ENCODE measurements at regions not wholly inside any gene's neighbourhood (a gene's known extent, or its start where the extent isn't known, plus 50 kb on each side); places are given as distances from the start of the nearest gene placed in this dataset.

- no peak for TF ChIP-seq TAF1 (IDR thresholded peaks at IDR 0.05; ENCODE audit: borderline replicate concordance, insufficient read depth, low read length)
- TF ChIP-seq POLR2AphosphoS5 (IDR thresholded peaks at IDR 0.05; ENCODE audit: low read depth, low read length), result no peak
Measured at GRCh38 chr5:106660681-106661080, 1010.1 kb downstream of the EFNA5 start.

Measured in PFSK-1 (cell line).